GM23248 (cell line): ENCODE measurements at regions not wholly inside any gene's neighbourhood (a gene's known extent, or its start where the extent isn't known, plus 50 kb on each side); places are given as distances from the start of the nearest gene placed in this dataset.

Experiments
- DNase-seq: peaks from one replicate; pipeline ENCODE4 v3.0.0-alpha.2; 2015
- H2AFZ ChIP-seq: fragments of 200-600 bp; sonication (generic); 2 replicates; pipeline ENCODE4 v1.6.1; 2016; ENCODE audit warnings: antibody characterized with exemption
- H3F3A ChIP-seq: fragments of 200-600 bp; sonication (generic); 2 replicates; pipeline ENCODE4 v1.6.1; 2016; ENCODE audit warnings: mild to moderate bottlenecking, antibody characterized with exemption, mixed run types; ENCODE audit not compliant: insufficient read depth
- H3K27ac ChIP-seq: fragments of 200-600 bp; sonication (generic); 2 replicates; pipeline ENCODE4 v1.5.1; 2016; ENCODE audit warnings: mild to moderate bottlenecking
- H3K27me3 ChIP-seq: fragments of 200-600 bp; sonication (generic); replicated peaks from 2 replicates; pipeline ENCODE4 v1.6.1; 2016; ENCODE audit warnings: mild to moderate bottlenecking; ENCODE audit not compliant: insufficient read depth
- H3K36me3 ChIP-seq: fragments of 200-600 bp; sonication (generic); 2 replicates; pipeline ENCODE4 v1.6.1; 2016; ENCODE audit warnings: low read depth, mild to moderate bottlenecking
- H3K4me1 ChIP-seq: fragments of 200-600 bp; sonication (generic); 2 replicates; pipeline ENCODE4 v1.6.1; 2016; ENCODE audit warnings: mild to moderate bottlenecking; ENCODE audit not compliant: insufficient read depth
- H3K4me2 ChIP-seq: fragments of 200-600 bp; sonication (generic); one replicate; pipeline ENCODE4 v1.6.1; 2016; ENCODE audit warnings: mild to moderate bottlenecking; ENCODE audit not compliant: unreplicated experiment
- H3K4me3 ChIP-seq: fragments of 200-600 bp; sonication (generic); 2 replicates; pipeline ENCODE4 v1.5.1; 2016; ENCODE audit warnings: mild to moderate bottlenecking
- H3K79me2 ChIP-seq: fragments of 200-600 bp; sonication (generic); 2 replicates; pipeline ENCODE4 v1.6.1; 2016; ENCODE audit warnings: mild to moderate bottlenecking; ENCODE audit not compliant: insufficient read depth
- H3K9ac ChIP-seq: fragments of 200-600 bp; sonication (generic); 2 replicates; pipeline ENCODE4 v1.6.1; 2016; ENCODE audit warnings: mild to moderate bottlenecking
- H3K9me2 ChIP-seq: fragments of 200-600 bp; sonication (generic); 2 replicates; pipeline ENCODE4 v1.6.1; 2016; ENCODE audit warnings: mixed run types, mild to moderate bottlenecking, moderate library complexity; ENCODE audit not compliant: insufficient read depth
- H3K9me3 ChIP-seq: fragments of 200-600 bp; sonication (generic); one replicate; pipeline ENCODE4 v1.6.1; 2017; ENCODE audit warnings: low read depth
- H4K20me1 ChIP-seq: fragments of 200-600 bp; sonication (generic); 2 replicates; pipeline ENCODE4 v1.6.0; 2016; ENCODE audit not compliant: insufficient read depth
- EZH2 ChIP-seq: fragments of 200-600 bp; sonication (generic); IDR thresholded peaks from 2 replicates; pipeline ENCODE4 v1.6.1; 2018; ENCODE audit warnings: antibody characterized with exemption, mild to moderate bottlenecking; ENCODE audit not compliant: insufficient read depth, poor library complexity, severe bottlenecking
- EZH2phosphoT487 ChIP-seq: fragments of 200-600 bp; sonication (generic); IDR thresholded peaks from 2 replicates; pipeline ENCODE4 v1.6.1; 2018; ENCODE audit warnings: antibody characterized with exemption, moderate library complexity, mild to moderate bottlenecking, low read depth; ENCODE audit not compliant: insufficient read depth
- WGBS, 2 experiments: methylation state at CpG; one replicate each; pipeline ENCODE4 v1.1.6; 2015 to 2017; ENCODE audit warnings: low lambda C conversion rate in 2 of 2, low coverage in 1 of 2; ENCODE audit errors: missing lambda C conversion rate in 2 of 2; 5-methylcytosine and 5-hydroxymethylcytosine counted together
- in situ Hi-C: fragments of 300-500 bp; cut with MboI; formaldehyde crosslinking; loops from 2 replicates; pipeline ENCODE4 v1.15.0; 2020

DNA sequence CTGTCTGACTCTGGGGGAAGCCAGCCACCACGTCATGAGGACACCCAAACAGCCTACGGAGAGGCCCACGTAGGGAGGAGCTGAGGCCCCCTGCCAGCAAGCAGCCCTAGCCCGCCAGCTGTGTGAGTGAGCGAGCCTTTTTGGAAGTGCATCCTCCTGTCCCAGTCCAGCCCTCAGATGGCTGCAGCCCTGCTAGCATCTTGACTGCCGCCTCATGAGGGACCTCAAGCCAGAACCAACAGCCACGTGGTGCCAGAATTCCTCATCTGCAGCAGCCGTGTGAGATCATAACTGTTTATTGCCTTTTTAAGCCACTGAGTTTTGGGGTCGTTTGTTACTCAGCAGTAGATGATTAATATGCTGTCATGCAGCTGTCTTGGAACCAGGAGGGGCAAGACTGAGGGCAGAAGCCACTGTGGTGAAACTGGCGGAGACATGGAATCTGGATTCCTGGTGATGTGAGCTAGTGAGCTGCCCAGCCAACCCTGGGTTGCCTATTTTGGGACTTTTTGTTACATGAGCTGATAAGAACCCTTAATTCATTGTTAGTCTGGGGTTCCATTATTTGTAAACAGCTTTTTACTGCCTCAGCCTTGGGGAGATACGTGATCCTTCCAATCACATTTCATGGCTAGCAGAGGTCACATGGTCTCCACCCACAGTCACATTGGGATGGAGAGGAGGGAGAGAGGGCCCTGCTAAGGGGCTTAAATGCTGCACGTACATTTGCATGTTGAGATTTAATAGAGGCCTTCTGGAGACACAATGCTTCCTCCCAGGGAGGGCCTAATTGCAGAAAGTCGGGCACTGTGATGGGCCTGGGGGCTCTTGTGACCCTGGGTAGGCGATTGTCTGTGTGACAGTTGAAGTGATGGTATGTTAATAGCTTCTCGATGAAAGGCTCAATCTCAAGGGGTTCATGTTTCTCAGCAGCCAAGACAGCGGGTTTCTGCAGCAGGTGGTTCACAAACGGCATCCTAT is 73.8 kb downstream of the RPLP1 start:
- no peak overlapping the region for H3K27ac ChIP-seq
- no peaks in the 10 kb centered on the region for H3F3A ChIP-seq
- no peak overlapping the region for H3K4me3 ChIP-seq
- H2AFZ ChIP-seq: no peak overlapping the region
- peaks cover under 1% of the 10 kb centered on the region; the same call in 1 of the 2 replicates for H3K27me3 ChIP-seq
- no peaks in the 10 kb centered on the region for H3K9me3 ChIP-seq
- H3K4me1 ChIP-seq: no peaks in the 10 kb centered on the region
- 64 to 67% methylated on average over 16 to 17 of the region's 17 CpGs for WGBS, 2 experiments
- no peak overlapping the region for H3K4me2 ChIP-seq
- peak; percentile 32 for DNase-seq
- no peak overlapping the region for H3K9ac ChIP-seq
- no peak for TF ChIP-seq EZH2phosphoT487
- H3K36me3 ChIP-seq: no peaks in the 10 kb centered on the region
- no peaks in the 10 kb centered on the region for H4K20me1 ChIP-seq
- in situ Hi-C loops: no loop called here
- H3K79me2 ChIP-seq: no peaks in the 10 kb centered on the region
- no peaks in the 10 kb centered on the region for H3K9me2 ChIP-seq

DNA sequence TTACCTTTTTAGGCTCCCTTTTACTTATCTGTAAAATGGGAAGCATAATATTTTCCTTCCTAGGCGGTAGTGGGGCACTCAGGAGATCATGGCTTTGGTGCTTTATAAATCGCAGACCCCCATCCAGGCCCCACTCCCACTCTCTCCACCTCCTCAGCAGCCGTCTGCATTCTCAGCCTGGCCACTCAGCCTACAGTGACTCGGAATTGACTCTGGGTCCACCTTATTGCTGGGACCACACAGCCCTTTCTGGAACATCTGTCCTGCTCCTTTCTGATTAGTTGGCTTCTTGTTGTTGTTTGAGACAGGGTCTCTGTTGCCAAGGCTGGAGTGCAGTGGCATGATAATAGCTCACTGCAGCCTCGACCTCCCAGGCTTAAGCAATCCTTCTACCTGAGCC is 76.5 kb downstream of the RPLP1 start:
- Histone ChIP-seq H3K9ac (no peak overlapping the region), H2AFZ (no peak overlapping the region), H3K27ac (no peak overlapping the region), H3K4me1 (0 out of 2 replicates have a peak, but pooled peaks cover 4% of the 10 kb centered on the region), H3F3A (no peaks in the 10 kb centered on the region), H3K79me2 (no peaks in the 10 kb centered on the region), H3K9me3 (no peaks in the 10 kb centered on the region), H4K20me1 (no peaks in the 10 kb centered on the region), H3K27me3 (no peaks in the 10 kb centered on the region; the same call in 1 of the 2 replicates), H3K4me2 (no peak overlapping the region), H3K9me2 (no peaks in the 10 kb centered on the region), H3K4me3 (no peak overlapping the region), H3K36me3 (no peaks in the 10 kb centered on the region)
- WGBS, 2 experiments: 75 to 78% methylated on average over 5 of the region's 5 CpGs
- TF ChIP-seq EZH2: no peak
- TF ChIP-seq EZH2phosphoT487: no peak
- in situ Hi-C loops: no loop called here
- no peak for DNase-seq

DNA sequence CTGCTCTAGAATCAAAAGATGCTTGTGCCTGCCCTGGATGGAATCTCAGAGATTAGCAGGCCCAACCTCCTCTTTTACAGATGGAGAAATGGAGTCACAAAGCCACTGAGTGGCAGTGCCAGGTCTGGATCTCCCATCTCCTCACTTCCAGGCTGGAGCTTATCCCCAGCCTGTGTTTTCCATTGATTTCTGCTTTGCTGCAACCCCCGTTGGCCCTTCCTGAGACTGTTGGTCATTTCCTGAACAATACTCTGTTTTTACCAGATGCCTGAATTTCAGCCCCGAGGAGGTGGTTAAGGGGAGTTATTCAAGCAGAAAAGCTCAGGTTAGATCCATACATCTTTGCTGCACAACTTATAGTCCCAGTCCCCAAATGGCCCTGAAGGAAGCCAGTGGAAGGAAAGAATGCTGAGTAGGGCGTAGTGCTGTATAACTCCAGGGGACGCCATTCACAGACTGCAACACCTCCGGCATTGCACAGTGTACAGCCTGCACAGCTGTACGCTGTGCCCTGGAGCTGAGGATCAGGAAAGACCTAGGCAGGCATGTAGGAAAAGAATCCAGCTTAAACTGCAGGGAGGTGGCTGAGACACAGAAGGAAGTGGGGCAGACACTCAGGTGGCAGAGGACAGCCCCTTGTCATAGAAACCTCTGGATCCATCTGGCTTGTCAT is 77.5 kb downstream of the RPLP1 start:
- no peak overlapping the region for H3K9ac ChIP-seq
- H3K4me2 ChIP-seq: no peak overlapping the region
- no peaks in the 10 kb centered on the region for H3F3A ChIP-seq
- no peak overlapping the region for H3K4me3 ChIP-seq
- TF ChIP-seq EZH2 (no peak), EZH2phosphoT487 (no peak)
- no peaks in the 10 kb centered on the region for H3K9me2 ChIP-seq
- no peak overlapping the region for H2AFZ ChIP-seq
- H3K27me3 ChIP-seq: no peaks in the 10 kb centered on the region; the same call in 1 of the 2 replicates
- 0 out of 2 replicates have a peak, but pooled peaks cover 4% of the 10 kb centered on the region for H3K4me1 ChIP-seq
- no peaks in the 10 kb centered on the region for H4K20me1 ChIP-seq
- no peaks in the 10 kb centered on the region for H3K36me3 ChIP-seq
- 63 to 64% methylated on average over 6 of the region's 6 CpGs for WGBS, 2 experiments
- in situ Hi-C loops: no loop called here
- H3K27ac ChIP-seq: no peak overlapping the region
- H3K79me2 ChIP-seq: no peaks in the 10 kb centered on the region
- DNase-seq: no peak
- no peaks in the 10 kb centered on the region for H3K9me3 ChIP-seq

DNA sequence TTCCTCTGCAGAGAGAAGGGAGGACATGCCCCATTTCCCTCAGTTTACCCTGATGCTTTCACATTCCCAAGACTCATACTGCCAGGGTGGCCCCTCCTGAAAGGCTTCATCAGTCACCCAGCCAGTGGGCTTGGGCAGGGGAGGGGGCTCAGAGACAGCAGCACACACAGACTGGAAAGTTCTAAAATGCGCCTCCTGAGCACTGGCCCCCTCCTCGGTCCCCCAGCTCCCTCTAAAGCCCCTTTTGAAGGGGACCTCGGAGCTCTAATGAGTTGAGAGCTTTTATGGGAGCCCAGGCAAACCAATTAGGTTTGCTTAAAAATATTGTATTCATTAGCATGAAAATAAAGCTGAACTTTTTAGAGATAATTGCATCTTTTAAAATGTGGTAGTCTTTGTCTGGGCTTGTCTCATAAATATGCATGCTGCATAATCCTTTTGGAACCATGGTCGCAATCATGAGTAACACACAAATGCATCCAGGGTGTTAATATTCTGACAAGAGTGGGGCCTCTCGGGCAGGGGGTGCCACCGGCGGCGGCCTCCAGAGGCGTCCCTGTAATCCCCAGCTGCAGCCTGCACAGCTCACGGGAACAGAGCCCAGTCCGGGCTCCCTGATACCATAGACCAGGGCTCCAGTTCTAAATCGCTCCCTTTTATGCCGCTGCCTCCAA is 78.5 kb downstream of the RPLP1 start:
- H3K4me1 ChIP-seq: 0 out of 2 replicates have a peak, but pooled peaks cover 4% of the 10 kb centered on the region
- H3K9me3 ChIP-seq: no peaks in the 10 kb centered on the region
- no peaks in the 10 kb centered on the region for H3F3A ChIP-seq
- no peaks in the 10 kb centered on the region for H3K79me2 ChIP-seq
- no peaks in the 10 kb centered on the region for H3K9me2 ChIP-seq
- TF ChIP-seq EZH2 (no peak), EZH2phosphoT487 (no peak)
- H3K4me2 ChIP-seq: no peak overlapping the region
- no peak overlapping the region for H3K4me3 ChIP-seq
- no peak overlapping the region for H2AFZ ChIP-seq
- no peaks in the 10 kb centered on the region for H4K20me1 ChIP-seq
- H3K27ac ChIP-seq: no peak overlapping the region
- in situ Hi-C loops: no loop called here
- no peak overlapping the region for H3K9ac ChIP-seq
- WGBS, 2 experiments: 81 to 82% methylated on average over 13 of the region's 13 CpGs
- no peaks in the 10 kb centered on the region; the same call in 1 of the 2 replicates for H3K27me3 ChIP-seq
- no peaks in the 10 kb centered on the region for H3K36me3 ChIP-seq
- DNase-seq: no peak
